ENCODE measurements at regions not wholly inside any gene's neighbourhood (a gene's known extent, or its start where the extent isn't known, plus 50 kb on each side); places are given as distances from the start of the nearest gene placed in this dataset.

DNA sequence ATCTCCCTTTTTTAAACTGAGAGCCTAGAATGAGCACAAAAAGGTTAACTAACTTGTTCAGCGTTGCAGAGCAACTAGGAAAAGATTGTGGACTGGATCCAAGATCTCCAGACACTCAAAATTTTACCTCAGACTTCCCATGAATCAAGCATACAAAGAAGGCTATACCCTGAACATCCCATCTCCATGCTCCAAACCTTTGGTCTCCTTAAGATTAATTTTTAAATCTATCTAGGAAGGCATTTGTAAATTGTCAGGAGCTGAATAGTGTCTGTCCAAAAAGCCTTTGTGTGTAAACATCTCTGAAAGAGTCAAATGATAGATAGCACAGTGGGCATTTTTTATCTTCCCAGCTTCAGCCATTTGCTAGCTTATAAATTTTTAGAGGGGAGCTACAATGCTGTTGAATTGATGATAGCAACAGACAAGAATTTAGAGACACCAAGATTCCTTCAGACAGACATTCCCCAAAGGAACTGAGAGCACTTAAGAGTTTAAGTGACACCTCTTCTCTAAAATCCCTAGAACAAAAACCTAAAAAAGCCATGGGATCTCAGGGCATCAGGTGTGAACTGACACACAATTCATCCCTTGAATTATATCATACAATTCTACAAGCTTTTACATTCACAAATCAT, 480.8 kb upstream of the FAM241A start:
- TF ChIP-seq POLR2AphosphoS5 (IDR thresholded peaks at IDR 0.05; ENCODE audit: low read depth, low read length): no peak
- TF ChIP-seq, protein P1, sequence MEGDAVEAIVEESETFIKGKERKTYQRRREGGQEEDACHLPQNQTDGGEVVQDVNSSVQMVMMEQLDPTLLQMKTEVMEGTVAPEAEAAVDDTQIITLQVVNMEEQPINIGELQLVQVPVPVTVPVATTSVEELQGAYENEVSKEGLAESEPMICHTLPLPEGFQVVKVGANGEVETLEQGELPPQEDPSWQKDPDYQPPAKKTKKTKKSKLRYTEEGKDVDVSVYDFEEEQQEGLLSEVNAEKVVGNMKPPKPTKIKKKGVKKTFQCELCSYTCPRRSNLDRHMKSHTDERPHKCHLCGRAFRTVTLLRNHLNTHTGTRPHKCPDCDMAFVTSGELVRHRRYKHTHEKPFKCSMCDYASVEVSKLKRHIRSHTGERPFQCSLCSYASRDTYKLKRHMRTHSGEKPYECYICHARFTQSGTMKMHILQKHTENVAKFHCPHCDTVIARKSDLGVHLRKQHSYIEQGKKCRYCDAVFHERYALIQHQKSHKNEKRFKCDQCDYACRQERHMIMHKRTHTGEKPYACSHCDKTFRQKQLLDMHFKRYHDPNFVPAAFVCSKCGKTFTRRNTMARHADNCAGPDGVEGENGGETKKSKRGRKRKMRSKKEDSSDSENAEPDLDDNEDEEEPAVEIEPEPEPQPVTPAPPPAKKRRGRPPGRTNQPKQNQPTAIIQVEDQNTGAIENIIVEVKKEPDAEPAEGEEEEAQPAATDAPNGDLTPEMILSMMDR (IDR thresholded peaks at IDR 0.05): no peak
- TF ChIP-seq, protein P2, sequence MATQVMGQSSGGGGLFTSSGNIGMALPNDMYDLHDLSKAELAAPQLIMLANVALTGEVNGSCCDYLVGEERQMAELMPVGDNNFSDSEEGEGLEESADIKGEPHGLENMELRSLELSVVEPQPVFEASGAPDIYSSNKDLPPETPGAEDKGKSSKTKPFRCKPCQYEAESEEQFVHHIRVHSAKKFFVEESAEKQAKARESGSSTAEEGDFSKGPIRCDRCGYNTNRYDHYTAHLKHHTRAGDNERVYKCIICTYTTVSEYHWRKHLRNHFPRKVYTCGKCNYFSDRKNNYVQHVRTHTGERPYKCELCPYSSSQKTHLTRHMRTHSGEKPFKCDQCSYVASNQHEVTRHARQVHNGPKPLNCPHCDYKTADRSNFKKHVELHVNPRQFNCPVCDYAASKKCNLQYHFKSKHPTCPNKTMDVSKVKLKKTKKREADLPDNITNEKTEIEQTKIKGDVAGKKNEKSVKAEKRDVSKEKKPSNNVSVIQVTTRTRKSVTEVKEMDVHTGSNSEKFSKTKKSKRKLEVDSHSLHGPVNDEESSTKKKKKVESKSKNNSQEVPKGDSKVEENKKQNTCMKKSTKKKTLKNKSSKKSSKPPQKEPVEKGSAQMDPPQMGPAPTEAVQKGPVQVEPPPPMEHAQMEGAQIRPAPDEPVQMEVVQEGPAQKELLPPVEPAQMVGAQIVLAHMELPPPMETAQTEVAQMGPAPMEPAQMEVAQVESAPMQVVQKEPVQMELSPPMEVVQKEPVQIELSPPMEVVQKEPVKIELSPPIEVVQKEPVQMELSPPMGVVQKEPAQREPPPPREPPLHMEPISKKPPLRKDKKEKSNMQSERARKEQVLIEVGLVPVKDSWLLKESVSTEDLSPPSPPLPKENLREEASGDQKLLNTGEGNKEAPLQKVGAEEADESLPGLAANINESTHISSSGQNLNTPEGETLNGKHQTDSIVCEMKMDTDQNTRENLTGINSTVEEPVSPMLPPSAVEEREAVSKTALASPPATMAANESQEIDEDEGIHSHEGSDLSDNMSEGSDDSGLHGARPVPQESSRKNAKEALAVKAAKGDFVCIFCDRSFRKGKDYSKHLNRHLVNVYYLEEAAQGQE (IDR thresholded peaks at IDR 0.05; ENCODE audit: insufficient read depth in 1 of 2, low read depth in 2 of 2, low read length in 1 of 2): no peak
- no peak for TF ChIP-seq TCF7L2 (IDR thresholded peaks at IDR 0.05; ENCODE audit: low read depth, low read length)
